ENCODE measurements at regions not wholly inside any gene's neighbourhood (a gene's known extent, or its start where the extent isn't known, plus 50 kb on each side); places are given as distances from the start of the nearest gene placed in this dataset.

DNA sequence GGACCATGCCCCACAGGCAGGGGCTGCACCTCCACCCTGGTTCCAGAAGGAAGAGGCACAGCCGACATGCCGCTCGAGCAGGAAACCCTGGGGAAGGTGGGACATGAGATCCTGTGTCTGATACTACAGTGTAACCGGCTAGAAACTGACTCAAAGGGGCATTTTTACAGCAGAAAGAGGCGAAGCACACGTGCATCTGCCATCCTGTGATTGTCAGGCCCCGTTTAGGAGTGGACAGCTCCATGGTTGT lies 62.7 kb downstream of the SIK1 start:
- no peak for DNase-seq (ENCODE audit: low spot score)

DNA sequence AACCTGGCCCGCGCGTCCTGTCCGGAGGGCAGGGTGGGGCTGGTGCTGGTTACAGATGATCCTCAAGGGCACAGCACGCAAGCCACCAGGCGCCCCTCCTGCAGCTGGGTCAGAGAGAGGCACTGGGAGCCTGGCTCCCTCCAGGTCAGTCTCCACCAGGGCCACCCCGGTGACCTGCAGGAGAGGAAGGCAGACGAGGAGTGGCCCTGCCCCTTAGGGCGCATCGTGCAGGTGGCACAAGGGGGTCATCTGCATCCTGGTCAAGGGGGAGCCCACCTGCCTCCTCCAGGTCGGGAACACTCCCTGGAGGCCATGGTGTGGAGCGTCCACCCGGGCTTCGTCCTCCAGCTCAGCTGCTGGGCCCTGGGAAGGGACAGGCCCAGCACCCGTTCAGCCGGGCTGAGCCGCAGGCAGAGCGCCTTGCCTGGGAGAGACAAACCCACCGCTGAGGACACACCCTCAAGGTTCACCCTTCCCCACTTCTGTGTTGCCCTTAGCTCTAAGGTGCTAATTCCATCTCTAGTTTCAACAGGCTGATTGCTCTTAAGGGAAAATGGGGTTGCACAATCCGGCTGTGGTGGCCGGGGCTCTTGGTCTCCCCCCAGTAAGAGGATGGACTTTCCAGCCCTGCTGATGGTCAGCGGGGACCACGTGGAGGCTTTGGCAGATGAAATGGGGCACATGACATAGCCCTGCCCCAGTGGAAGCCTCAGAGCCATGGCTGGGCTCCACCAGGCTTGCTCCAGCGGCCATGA lies 63.2 kb downstream of the SIK1 start:
- no peak for DNase-seq (ENCODE audit: low spot score)

DNA sequence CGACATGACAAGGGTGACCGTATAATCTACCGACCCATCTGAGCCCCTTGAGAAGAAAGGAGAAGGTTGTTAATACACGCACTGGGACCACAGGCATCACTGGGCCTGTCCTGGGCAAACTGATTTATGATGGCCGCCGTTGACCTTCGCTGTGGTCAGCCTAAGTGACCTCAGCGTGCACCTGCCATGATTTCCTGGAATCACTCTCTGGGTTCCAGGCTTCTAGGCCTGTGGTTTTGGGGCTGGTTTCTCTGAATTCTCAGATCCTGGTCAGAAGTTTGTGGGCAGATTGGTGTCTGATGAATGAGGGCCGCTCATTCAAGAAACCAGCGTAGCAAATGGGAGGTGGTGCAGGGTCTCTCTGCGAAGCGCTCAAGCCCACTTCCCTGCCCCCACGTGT lies 64.0 kb downstream of the SIK1 start:
- DNase-seq (ENCODE audit: low spot score), result no peak

DNA sequence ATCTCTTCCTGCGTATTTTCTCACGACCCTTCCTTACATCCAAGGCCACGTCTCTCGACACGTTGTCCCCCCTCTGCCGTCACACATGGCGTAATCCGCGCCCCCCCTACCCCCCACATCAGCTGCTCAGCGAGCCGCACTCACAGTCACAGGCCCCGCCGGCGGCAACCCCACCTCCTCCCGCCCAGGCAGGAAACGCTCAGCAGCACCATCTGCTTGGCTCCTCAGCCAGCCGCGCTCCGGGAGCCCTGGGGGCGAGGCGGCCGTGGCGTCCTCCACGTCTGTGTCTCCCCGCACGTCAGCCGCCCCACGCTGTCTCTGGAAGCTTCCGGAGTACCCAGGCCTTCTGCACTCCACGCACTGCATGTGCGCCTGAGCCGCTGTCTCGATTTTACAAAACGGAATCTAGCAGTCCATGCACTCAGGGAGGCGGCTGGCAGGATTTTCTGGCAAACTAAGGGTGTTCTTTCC lies 64.6 kb downstream of the SIK1 start:
- DNase-seq (ENCODE audit: low spot score), result no peak

DNA sequence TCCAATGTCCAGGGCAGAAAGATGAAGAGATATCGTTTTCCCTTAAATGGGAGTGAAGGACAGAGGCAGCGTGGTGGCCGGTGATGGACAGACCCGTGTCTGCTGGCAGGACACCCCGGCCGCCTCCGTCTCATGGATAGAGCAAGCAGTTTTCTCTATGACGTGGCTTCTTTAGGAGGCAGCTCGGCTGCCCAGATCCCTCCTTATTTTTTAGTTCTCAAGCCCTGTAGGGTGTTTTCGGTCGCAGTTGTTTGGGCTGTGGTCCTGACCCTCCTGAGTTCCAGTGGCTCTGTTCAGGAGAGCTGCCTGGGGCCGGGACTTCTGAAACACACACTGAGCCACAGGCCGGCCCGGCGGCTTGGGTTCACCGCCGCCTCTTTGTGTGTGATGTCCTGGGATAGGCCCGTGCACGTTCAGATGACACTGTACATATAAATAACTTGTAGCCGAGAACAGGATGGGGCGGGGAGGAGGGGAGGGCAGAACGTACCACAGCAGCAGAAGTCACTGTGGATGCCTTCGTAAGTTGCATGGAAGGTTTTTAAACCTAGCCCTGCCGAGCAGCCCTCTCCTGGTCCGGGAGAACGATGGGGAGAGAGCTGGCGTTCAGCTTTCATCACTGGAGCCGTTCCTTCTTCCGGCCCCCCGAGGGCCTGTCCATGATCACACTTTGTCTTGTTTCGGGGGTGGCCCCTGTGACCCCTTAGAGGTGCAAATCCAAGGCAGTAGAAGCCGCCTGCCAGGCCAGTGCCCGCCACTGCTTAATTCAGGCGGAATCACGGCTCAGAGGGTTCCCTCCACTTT lies 65.2 kb downstream of the SIK1 start:
- DNase-seq (ENCODE audit: low spot score), result no peak

DNA sequence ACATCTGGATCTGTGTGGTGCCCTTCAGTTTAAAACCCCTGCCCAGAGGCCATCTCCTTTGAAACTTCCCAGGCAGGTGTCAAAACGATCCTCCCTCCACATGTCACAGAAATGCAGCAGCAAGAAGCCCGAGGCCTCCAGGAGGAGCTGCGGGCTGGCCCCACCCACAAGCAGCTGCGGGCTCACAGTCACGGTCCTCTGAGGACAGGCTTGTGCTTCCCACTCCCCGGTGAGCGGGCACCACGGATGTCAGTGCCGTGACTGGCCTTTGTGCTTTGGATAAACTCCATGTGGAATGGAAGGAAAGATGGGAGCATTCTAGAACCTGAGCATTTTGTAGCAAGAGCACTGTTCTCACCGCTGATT lies 65.8 kb downstream of the SIK1 start:
- DNase-seq (ENCODE audit: low spot score), result no peak

DNA sequence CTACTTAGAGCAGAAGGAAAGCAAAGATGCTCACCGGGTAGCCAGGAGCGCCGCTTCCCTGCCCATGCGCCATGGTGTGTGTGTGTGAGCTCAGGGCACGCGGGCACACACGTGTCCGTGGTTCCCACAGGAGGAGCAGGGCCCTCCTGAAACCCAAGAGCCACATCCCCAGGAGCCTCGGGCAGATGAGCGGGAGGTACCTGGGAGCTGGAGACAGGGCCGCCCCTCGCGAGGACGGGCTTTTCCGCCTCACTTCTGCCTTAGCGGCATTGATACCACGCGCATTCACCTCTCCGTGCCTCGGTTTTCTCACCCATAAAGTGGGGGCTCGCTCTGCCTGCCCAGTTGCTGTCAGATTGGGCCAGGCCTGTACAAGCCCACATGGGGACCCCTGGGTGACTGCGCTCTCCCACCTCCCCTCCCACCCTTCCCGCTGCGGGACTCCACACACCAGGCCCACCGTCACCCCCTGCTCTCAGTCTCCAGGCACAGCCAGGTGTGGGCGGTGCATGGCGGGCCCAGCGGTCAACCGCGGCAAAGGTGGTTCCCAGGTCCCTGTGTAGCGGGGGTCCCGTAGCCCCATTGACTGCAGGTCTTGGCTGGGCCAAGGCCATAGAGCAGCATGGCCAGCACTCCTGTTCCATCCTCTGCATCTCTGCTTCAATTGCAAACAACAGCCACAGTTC lies 66.3 kb downstream of the SIK1 start:
- no peak for DNase-seq (ENCODE audit: low spot score)

DNA sequence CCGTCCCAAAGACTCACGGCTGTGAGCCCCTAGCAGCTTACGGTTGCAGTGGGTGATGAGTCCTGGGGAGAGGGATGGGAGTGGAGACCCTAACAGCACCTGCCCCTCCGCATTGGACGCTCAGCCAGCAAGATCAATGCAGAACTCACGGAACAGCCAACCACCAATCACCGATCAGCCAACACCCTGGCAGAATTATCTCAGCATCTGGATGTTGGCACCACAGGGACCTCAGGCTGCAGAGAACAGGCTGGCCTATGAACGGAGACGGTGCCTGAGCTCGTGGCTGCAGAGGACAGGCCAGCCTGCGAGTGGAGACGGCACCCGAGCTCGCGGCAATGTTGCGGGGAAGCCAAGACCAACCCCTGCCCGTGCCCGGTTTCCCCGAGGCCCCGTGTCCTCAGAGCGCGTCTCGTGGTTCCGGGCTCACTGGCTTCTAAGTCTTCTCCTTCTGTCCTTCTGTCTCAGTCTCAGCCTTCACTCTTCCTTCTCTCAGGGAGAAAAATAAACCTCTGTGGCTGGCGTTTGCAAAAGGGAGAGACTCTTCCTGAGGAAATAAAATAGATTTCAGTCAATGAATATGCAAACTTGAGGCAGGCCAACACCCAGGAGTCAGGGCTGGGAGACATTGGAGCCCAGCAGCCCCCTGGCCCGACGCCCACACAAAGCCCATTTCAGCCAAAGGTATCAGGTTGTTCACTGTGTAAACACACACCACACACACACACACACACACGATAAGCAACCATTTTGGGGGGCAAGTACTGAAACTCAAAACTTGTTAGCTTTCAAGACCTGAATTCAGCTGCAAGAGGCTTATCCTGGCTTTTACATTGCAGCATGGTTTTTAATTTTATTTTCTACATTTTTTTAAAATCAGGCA lies 67.8 kb downstream of the SIK1 start:
- DNase-seq (ENCODE audit: low spot score), result no peak

DNA sequence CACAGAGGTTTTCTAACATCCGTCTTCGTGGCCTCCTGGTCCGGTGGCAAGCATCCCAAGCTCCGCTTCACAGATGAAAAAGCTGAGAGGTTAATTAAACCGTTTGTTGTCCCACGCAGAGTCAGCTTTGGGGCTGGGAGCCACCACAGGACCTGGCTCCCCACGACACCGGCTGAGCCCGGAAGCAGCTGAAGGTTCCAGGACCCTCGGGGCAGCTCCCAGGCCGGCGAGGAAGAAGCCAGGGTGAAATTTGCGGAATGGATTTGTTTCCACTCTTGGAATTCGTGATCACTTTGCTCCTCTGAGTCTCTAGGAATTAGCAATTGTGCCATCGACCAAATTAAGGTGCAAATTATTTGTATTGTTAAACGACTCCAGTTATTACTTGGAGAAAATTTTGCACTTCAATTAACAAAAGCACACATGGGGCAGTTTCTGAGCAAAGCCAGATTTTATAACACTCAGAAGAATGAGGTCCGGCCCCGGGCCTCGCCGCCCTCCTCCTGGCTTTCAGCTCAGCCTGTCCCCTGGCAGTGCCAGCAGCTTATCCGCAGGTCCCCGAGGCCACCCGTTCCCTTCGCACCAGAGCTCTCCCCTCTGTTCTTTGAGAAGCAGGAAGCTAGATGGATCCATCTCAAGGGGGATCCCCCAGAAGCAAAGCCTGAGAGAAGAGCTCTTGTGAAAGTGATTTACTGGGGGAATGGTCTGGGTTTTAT lies 69.1 kb downstream of the SIK1 start:
- DNase-seq (ENCODE audit: low spot score), result no peak

DNA sequence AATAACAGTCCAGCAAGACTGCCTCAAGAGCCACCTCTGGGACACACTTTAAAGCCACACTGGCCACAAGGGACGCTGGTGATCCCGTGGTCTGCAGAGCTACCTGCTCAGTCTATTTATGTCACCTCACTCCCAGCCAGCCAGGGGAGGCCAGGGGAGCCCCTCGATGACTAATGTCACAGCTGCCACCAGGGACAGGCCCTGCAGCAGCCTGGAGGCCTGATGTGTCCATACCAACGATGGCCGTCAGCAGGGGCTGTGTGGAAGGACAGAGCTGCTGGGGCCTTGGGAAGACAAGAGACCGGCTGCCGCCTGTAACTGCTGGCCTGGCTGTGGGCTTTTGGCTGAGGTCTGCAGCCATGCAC lies 71.0 kb downstream of the SIK1 start:
- DNase-seq (ENCODE audit: low spot score), result no peak

DNA sequence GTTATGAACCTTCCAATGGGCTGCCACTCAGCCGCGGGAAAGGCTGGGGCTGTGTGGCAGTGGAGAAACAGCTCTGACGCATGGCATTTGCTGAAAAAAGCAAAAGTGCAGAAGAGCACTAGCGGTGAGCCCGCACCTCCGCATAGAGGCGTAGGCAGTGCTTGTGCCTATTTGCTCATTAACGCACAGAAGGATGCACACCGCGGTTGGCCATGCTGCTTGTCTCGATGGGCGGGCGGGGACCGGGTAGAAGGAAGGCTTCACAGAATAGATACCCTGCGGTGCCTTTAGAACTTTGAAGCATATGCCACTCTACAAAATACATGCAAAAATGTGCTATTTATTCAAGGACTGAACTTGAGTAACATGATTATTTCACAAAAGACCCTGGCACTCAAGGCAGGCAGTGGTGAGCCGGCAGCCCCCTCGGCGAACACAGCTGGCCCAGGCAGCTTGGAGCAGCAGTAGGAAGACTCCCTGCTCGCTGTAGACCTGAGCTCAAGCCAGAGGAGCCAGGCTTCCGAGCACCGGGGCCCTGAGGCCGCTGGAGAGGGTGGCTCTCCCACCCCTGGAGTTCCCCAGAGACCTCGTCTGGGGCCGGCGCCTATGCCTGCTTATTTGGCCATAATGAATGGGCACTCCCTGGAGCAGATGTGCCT lies 71.5 kb downstream of the SIK1 start:
- DNase-seq (ENCODE audit: low spot score), result no peak

DNA sequence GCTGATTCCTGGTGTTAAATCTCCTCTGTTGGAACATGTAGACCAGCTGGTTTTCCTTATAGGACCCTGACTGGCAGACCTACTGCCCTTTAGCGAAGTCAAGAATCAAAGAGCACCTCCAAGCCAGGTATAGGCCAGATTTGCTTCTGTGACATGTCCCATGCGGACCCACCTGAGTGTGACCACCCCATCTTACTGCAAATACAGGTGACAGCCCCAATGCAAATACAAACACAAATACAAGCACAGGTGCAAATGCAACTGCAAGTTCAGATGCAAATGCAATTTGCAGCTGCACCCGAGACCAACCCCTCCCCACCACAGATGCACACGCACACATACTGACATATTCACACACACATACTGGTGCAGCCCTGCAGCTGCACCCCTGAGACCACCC lies 72.3 kb downstream of the SIK1 start:
- DNase-seq (ENCODE audit: low spot score), result no peak

DNA sequence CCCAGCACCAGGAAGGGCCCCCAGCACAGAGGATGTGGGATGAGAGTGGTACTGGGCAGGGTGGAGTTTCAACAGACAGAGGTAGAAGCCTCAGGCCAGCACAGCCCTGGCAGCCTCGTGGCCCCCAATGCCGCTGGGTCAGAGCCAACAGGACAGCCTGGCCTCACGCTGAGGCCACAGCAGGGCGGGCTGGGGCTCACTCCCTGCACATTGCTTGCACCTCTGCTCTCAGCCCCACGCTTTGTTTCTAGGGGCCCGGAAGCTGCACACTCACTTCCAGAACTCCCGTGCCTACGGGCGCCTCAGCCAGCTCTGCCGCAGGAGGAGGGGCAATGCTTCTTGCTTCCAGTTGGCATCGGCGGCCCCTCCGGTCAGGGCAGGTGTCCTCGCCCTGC lies 72.9 kb downstream of the SIK1 start:
- no peak for DNase-seq (ENCODE audit: low spot score)

DNA sequence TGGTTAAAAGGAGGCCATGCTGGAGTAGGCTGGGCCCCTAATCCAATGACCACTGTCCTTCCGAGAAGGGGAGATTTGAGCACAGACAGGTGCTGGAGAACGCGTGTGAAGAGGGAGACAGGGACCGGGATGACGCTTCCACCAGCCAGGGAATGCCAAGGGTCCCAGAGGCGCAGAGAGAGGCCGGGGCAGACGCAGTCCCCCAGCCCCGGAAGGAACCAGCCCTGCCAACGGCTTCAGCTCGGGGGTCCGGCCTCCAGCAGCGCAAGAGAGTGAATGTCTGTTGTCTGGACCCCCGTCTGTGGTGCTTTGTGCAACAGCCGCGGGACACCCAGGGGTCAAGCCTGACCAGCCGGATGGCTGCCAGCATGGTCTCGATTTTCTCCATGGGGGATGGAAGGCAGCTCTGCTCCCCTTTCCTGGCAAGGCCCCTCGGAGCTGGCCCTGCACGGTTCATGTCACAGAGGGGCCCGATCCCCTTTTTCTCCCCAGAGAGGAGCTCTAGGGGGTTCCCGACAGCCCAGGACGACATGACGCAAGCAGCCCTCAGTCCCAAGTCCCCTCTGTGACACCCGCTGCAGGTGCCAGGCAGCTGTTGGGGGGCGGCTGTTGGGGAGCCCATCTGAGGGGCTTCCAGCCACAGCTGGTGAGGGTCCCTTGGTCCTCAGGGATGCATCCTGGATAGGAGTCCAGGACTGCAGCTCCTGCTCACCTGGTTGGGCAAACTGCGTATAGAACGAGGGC lies 73.5 kb downstream of the SIK1 start:
- DNase-seq (ENCODE audit: low spot score), result no peak

DNA sequence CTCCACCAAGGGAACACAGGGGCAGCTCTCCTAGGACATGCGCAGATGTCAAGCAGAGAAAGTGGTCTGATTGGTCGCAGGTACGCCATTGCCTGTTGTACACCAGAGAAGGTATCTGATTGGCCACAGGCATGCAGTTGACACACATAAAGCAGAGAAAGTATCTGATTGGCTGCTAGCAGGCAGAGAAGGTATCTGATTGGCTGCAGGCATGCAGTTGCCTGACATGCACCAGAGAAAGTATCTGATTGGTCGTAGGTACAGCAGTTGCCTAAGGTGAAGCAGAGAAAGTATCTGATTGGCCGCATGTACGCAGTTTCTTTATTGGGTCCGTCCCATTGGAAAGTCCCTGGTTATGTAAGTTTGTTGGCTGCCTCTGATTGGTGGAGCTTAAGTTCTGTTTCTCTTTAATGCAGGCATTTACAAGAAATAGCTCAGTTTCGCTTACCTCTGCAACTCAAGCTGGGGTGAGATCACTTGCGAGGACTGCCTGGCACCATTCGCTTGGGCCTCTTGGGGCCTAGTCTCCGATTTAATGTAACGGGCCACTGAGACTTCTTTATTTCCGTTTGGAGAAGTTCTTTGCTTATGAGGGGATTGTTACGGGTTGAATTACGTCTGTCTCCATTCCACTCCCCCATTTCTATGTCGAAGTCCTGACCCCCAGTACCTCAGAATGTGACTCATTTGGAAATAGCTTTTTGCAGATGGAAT lies 74.2 kb downstream of the SIK1 start:
- no peak for DNase-seq (ENCODE audit: low spot score)

DNA sequence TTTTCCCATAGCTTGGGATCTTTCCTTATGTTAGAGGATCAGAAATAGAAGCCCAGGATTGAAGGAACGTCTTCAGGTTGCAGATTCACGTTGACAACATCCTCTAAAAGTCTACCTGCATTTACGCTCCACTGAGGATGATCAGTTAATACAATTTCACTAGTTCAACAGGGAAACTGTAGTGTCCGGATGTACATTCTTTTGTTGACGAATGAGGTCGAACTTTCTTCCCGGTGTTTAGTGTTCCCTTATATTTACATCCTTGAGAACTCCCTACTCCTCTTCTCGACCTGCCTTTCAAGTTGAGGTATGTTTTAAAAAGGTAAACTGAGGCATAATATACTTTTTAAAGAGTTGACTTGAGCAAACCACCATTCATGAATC lies 74.8 kb downstream of the SIK1 start:
- DNase-seq (ENCODE audit: low spot score), result no peak

DNA sequence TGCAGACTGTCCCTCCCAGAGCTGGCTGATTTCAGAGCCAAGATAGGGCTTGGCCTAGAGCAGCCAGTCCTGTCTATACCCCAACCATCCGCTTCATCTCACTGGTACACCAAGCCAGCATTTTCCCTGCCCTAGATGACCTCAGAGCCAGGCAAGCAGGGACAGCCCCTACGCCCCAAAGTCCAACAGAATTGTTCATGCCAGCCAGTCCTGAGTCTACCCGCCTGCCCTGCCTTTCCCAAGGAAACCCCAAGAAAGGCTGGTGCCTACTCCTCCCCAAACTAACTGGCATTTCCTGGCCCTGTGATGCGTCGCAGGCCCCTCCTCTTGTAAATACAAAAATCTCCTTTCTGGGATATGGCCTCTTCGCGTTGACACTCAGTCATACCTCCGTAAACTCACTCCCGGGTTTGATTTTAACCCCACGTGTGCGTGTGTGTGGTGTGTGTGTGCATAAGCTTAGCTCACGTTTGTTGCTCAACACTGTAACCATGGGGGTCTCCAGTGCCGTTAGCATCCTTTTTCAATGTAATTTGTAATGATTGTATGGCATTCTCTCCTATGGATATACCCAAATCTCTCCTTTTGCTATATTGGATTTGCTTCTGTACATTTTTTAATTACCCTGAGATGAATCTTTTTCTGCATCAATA lies 75.3 kb downstream of the SIK1 start:
- DNase-seq (ENCODE audit: low spot score), result no peak

DNA sequence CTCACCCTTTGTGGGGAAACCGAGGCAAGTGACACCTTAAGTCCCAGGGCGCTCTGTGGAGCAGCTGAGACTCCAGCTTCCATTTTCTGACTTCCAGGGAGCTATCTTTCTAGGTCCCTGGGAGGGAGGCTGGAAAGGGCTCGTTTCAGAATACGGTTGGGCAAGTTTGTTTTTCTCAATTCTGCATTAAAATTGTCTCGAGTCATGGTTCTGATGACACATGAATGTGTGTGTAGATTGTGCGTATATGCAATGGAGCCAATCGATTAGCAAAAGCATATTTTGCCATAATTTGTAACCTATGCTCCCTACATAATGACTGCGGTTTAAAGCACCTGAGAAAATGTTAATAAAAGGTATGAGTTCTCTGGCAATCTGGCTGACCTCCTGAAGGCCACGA lies 77.3 kb downstream of the SIK1 start:
- DNase-seq (ENCODE audit: low spot score), result no peak

DNA sequence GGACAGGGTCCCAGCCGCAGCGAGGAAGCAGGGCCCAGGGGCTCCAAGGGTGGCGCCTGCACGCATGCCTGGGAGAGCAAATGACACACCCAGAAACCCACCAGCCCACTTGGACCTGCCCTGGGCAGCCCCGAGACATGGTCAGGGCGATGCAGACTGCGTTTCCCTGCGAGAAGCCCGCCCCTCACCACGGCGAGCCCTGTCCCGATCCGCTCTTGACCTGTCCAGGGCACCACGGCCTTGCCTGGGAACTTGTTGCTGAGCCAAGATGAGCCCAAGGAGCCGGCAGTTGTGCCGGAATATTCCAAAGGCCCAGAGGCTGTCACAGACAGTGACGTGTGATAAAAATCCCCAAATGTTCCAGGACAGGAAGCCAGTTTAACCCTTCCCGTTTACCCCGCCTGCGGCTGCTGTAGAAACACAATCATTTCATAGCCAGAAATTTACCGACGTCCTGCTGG lies 78.1 kb downstream of the SIK1 start:
- no peak for DNase-seq (ENCODE audit: low spot score)

Measured in HuH-7.5 (cell line).